Activated CD8-positive, alpha-beta memory T cell treated with anti-CD3 and anti-CD28 coated beads for 36 hours (primary cell): ENCODE measurements at regions not wholly inside any gene's neighbourhood (a gene's known extent, or its start where the extent isn't known, plus 50 kb on each side); places are given as distances from the start of the nearest gene placed in this dataset.

ENCODE experiments used
- CTCF ChIA-PET: fragments of 350-600 bp; sonication (Branson Sonifier 250); formaldehyde crosslinking; loops from one replicate; lab custom pipeline; 2021; ENCODE audit warnings: antibody characterized with exemption; lab: Charles Lee
- POLR2A ChIA-PET: fragments of 350-600 bp; sonication (Branson Sonifier 250); formaldehyde crosslinking; loops from one replicate; lab custom pipeline; 2021; ENCODE audit warnings: antibody characterized with exemption; lab: Charles Lee

- CTCF ChIA-PET = no interaction called here
- POLR2A ChIA-PET = no interaction called here
Observed at GRCh38 chr6:166021429-166021828, 146.2 kb downstream of the TBXT start.

- CTCF ChIA-PET = no interaction called here
Observed at GRCh38 chr6:166019214-166019613, 148.4 kb downstream of the TBXT start.

GRCh38 chr6:166017032-166017635 lies 150.5 kb downstream of the TBXT start:
- ChIA-PET CTCF (no interaction called here), POLR2A (no interaction called here)

More at GRCh38 chr6:166019214-166019613, 148.4 kb downstream of the TBXT start:
- POLR2A ChIA-PET = no interaction called here

GRCh38 chr6:166014966-166015365 lies 152.7 kb downstream of the TBXT start:
- ChIA-PET POLR2A (no interaction called here), CTCF (no interaction called here)

GRCh38 chr6:166010136-166010960 lies 157.3 kb downstream of the TBXT start:
- POLR2A ChIA-PET = no interaction called here
- CTCF ChIA-PET = no interaction called here

GRCh38 chr6:166009385-166010031 lies 158.1 kb downstream of the TBXT start:
- POLR2A ChIA-PET = no interaction called here
- CTCF ChIA-PET = interaction anchor here (0.6 kb wide), 1 partner anchor 228 kb away, joined by 3 read pairs; no protein-coding TSS in a partner anchor

- CTCF ChIA-PET = interaction anchor here (0.6 kb wide), 1 partner anchor 229 kb away, joined by 3 read pairs; no protein-coding TSS in a partner anchor
- POLR2A ChIA-PET = no interaction called here
Observed at GRCh38 chr6:166008441-166009369, 158.9 kb downstream of the TBXT start.

GRCh38 chr6:166007349-166008263 lies 160.0 kb downstream of the TBXT start:
- CTCF ChIA-PET = no interaction called here
- POLR2A ChIA-PET = no interaction called here

- ChIA-PET CTCF (no interaction called here), POLR2A (no interaction called here)
Observed at GRCh38 chr6:166006900-166007301, 160.8 kb downstream of the TBXT start.

GRCh38 chr6:166005944-166006899 lies 161.4 kb downstream of the TBXT start:
- ChIA-PET CTCF (no interaction called here), POLR2A (no interaction called here)

- CTCF ChIA-PET = no interaction called here
- POLR2A ChIA-PET = no interaction called here
Observed at GRCh38 chr6:166005401-166005943, 162.2 kb downstream of the TBXT start.

GRCh38 chr6:166004876-166005275 lies 162.8 kb downstream of the TBXT start:
- POLR2A ChIA-PET = no interaction called here
- CTCF ChIA-PET = no interaction called here

GRCh38 chr6:166004471-166004870 lies 163.2 kb downstream of the TBXT start:
- POLR2A ChIA-PET = no interaction called here
- CTCF ChIA-PET = no interaction called here

- ChIA-PET POLR2A (no interaction called here), CTCF (no interaction called here)
Observed at GRCh38 chr6:166003569-166003968, 164.1 kb downstream of the TBXT start.

- CTCF ChIA-PET = no interaction called here
- POLR2A ChIA-PET = no interaction called here
Observed at GRCh38 chr6:166001359-166001758, 166.3 kb downstream of the TBXT start.

GRCh38 chr6:165999279-165999678 lies 168.4 kb downstream of the TBXT start:
- ChIA-PET POLR2A (no interaction called here), CTCF (no interaction called here)

GRCh38 chr6:165998072-165998471 lies 169.6 kb downstream of the TBXT start:
- ChIA-PET CTCF (no interaction called here), POLR2A (no interaction called here)
